ENCODE measurements at regions not wholly inside any gene's neighbourhood (a gene's known extent, or its start where the extent isn't known, plus 50 kb on each side); places are given as distances from the start of the nearest gene placed in this dataset.

- no peaks in the 10 kb centered on the region for H3K9me3 ChIP-seq (ENCODE audit: low read depth, low read length)
- H3K4me1 ChIP-seq (ENCODE audit: insufficient read depth, low read length): no peaks in the 10 kb centered on the region
Measured at GRCh38 chr12:124093297-124093696, 120.3 kb downstream of the ZNF664 start.

GRCh38 chr12:124094188-124094587, 121.2 kb downstream of the ZNF664 start:
- DNase-seq (ENCODE audit: insufficient read length, low spot score, missing footprints): no peak
- no peak overlapping the region for H3K4me3 ChIP-seq (ENCODE audit: insufficient read depth, low read length)
- no peak overlapping the region for H3K4me2 ChIP-seq (ENCODE audit: insufficient read depth, low read length)
- H3K36me3 ChIP-seq (ENCODE audit: insufficient read depth, low read length): no peaks in the 10 kb centered on the region
- H3K4me1 ChIP-seq (ENCODE audit: insufficient read depth, low read length): no peaks in the 10 kb centered on the region
- peaks cover 18% of the 10 kb centered on the region for H3K27me3 ChIP-seq (ENCODE audit: insufficient read depth, low read length)
- H3K9me3 ChIP-seq (ENCODE audit: low read depth, low read length): no peaks in the 10 kb centered on the region
- H3K79me2 ChIP-seq (ENCODE audit: insufficient read depth, low read length): no peaks in the 10 kb centered on the region
- TF ChIP-seq CTCF (IDR thresholded peaks at IDR 0.05; ENCODE audit: extremely low read depth, low read depth, low read length): no peak
- no peak overlapping the region for H3K27ac ChIP-seq (ENCODE audit: low read depth, low read length)
- H2AFZ ChIP-seq (ENCODE audit: low read length): no peak overlapping the region
- H4K20me1 ChIP-seq (ENCODE audit: insufficient read depth, low read length): no peaks in the 10 kb centered on the region

More at GRCh38 chr12:124093297-124093696, 120.3 kb downstream of the ZNF664 start:
- H3K79me2 ChIP-seq (ENCODE audit: insufficient read depth, low read length): no peaks in the 10 kb centered on the region
- H3K4me2 ChIP-seq (ENCODE audit: insufficient read depth, low read length): no peak overlapping the region
- H3K27me3 ChIP-seq (ENCODE audit: insufficient read depth, low read length): peaks cover 11% of the 10 kb centered on the region
- no peaks in the 10 kb centered on the region for H3K36me3 ChIP-seq (ENCODE audit: insufficient read depth, low read length)
- no peak overlapping the region for H3K4me3 ChIP-seq (ENCODE audit: insufficient read depth, low read length)
- DNase-seq (ENCODE audit: insufficient read length, low spot score, missing footprints): no peak
- H4K20me1 ChIP-seq (ENCODE audit: insufficient read depth, low read length): no peaks in the 10 kb centered on the region
- TF ChIP-seq CTCF (IDR thresholded peaks at IDR 0.05; ENCODE audit: extremely low read depth, low read depth, low read length): no peak
- no peak overlapping the region for H3K27ac ChIP-seq (ENCODE audit: low read depth, low read length)
- no peak overlapping the region for H2AFZ ChIP-seq (ENCODE audit: low read length)

GRCh38 chr12:124094733-124095132, 121.7 kb downstream of the ZNF664 start:
- no peak overlapping the region for H3K4me2 ChIP-seq (ENCODE audit: insufficient read depth, low read length)
- no peak overlapping the region for H3K4me3 ChIP-seq (ENCODE audit: insufficient read depth, low read length)
- H2AFZ ChIP-seq (ENCODE audit: low read length): no peak overlapping the region
- H3K36me3 ChIP-seq (ENCODE audit: insufficient read depth, low read length): no peaks in the 10 kb centered on the region
- DNase-seq (ENCODE audit: insufficient read length, low spot score, missing footprints): no peak
- no peaks in the 10 kb centered on the region for H4K20me1 ChIP-seq (ENCODE audit: insufficient read depth, low read length)
- no peaks in the 10 kb centered on the region for H3K4me1 ChIP-seq (ENCODE audit: insufficient read depth, low read length)
- H3K9me3 ChIP-seq (ENCODE audit: low read depth, low read length): no peaks in the 10 kb centered on the region
- no peaks in the 10 kb centered on the region for H3K79me2 ChIP-seq (ENCODE audit: insufficient read depth, low read length)
- H3K27ac ChIP-seq (ENCODE audit: low read depth, low read length): no peak overlapping the region
- peaks cover 20% of the 10 kb centered on the region for H3K27me3 ChIP-seq (ENCODE audit: insufficient read depth, low read length)
- TF ChIP-seq CTCF (IDR thresholded peaks at IDR 0.05; ENCODE audit: extremely low read depth, low read depth, low read length): no peak

GRCh38 chr12:124096109-124096508, 123.1 kb downstream of the ZNF664 start:
- Histone ChIP-seq H3K9me3 (ENCODE audit: low read depth, low read length) (no peaks in the 10 kb centered on the region), H3K4me3 (ENCODE audit: insufficient read depth, low read length) (no peak overlapping the region), H3K79me2 (ENCODE audit: insufficient read depth, low read length) (no peaks in the 10 kb centered on the region), H4K20me1 (ENCODE audit: insufficient read depth, low read length) (no peaks in the 10 kb centered on the region), H3K27me3 (ENCODE audit: insufficient read depth, low read length) (peaks cover 20% of the 10 kb centered on the region), H3K36me3 (ENCODE audit: insufficient read depth, low read length) (no peaks in the 10 kb centered on the region), H3K4me1 (ENCODE audit: insufficient read depth, low read length) (no peaks in the 10 kb centered on the region), H2AFZ (ENCODE audit: low read length) (no peak overlapping the region), H3K27ac (ENCODE audit: low read depth, low read length) (no peak overlapping the region), H3K4me2 (ENCODE audit: insufficient read depth, low read length) (no peak overlapping the region)
- no peak for TF ChIP-seq CTCF (IDR thresholded peaks at IDR 0.05; ENCODE audit: extremely low read depth, low read depth, low read length)
- DNase-seq (ENCODE audit: insufficient read length, low spot score, missing footprints): no peak
